ENCODE measurements at regions not wholly inside any gene's neighbourhood (a gene's known extent, or its start where the extent isn't known, plus 50 kb on each side); places are given as distances from the start of the nearest gene placed in this dataset.

- no peak for TF ChIP-seq CTCF (IDR thresholded peaks at IDR 0.05; ENCODE audit: borderline replicate concordance, insufficient read depth, low read depth, low read length)
- H3K4me3 ChIP-seq (ENCODE audit: low read depth, low read length), result no peak overlapping the region
These were observed 133.4 kb downstream of the PTGER3 start for GRCh38 chr1:70914224-70914623.

- TF ChIP-seq CTCF (IDR thresholded peaks at IDR 0.05; ENCODE audit: borderline replicate concordance, insufficient read depth, low read depth, low read length), result no peak
These were observed 132.2 kb downstream of the PTGER3 start for GRCh38 chr1:70915258-70916033.

GRCh38 chr1:70916034-70916427 is 131.6 kb downstream of the PTGER3 start:
- H3K4me3 ChIP-seq (ENCODE audit: low read depth, low read length), result no peak overlapping the region
- no peak for TF ChIP-seq CTCF (IDR thresholded peaks at IDR 0.05; ENCODE audit: borderline replicate concordance, insufficient read depth, low read depth, low read length)

More at GRCh38 chr1:70915258-70916033, 132.2 kb downstream of the PTGER3 start:
- H3K4me3 ChIP-seq (ENCODE audit: low read depth, low read length), result no peak overlapping the region

- no peak for TF ChIP-seq CTCF (IDR thresholded peaks at IDR 0.05; ENCODE audit: borderline replicate concordance, insufficient read depth, low read depth, low read length)
- H3K4me3 ChIP-seq (ENCODE audit: low read depth, low read length), result no peak overlapping the region
These were observed 127.8 kb downstream of the PTGER3 start for GRCh38 chr1:70919706-70920323.

Data from GM12875 (cell line).